Brain pericyte (primary cell): ENCODE measurements at regions not wholly inside any gene's neighbourhood (a gene's known extent, or its start where the extent isn't known, plus 50 kb on each side); places are given as distances from the start of the nearest gene placed in this dataset.

Experiments used
- DNase-seq: peaks from one replicate; pipeline ENCODE4 v3.0.0-alpha.2; 2012; ENCODE audit warnings: low read depth, low spot score

DNA sequence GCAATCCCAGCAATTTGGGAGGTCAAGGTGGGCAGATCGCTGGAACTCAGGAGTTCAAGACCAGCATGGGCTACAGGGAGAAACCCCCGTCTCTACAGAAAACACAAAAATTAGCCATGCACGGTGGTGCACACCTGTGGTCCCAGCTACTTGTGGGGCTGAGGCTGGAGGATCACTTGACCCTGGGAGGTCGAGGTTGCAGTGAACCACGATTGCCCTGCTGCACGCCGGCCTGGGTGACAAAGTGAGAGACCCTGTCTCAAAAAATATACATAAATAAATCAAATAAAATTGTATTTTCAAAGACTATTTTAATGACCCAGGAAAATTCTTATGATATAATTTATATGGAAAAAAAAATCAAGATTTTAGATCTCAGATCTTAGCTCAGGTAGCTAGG lies 191.5 kb downstream of the ZFP36L2 start:
- DNase-seq = no peak

DNA sequence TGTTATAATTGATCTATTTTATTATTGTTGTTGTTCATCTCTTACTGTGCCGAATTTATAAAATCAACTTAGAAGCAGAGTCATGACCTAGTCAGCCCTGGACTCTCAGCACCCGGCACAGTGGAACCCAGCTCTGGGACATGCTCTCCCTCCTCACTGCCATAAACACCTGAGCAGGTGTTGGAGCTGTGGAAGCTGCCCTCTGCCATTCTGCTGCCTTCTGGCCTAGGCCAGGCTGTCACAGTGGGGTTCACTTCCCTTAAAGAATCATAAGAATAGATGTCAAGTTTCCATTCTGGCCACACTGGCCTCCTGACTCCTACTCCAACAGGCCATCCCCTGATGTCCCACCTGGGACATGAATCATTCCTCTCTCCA lies 192.2 kb downstream of the ZFP36L2 start:
- DNase-seq = no peak

DNA sequence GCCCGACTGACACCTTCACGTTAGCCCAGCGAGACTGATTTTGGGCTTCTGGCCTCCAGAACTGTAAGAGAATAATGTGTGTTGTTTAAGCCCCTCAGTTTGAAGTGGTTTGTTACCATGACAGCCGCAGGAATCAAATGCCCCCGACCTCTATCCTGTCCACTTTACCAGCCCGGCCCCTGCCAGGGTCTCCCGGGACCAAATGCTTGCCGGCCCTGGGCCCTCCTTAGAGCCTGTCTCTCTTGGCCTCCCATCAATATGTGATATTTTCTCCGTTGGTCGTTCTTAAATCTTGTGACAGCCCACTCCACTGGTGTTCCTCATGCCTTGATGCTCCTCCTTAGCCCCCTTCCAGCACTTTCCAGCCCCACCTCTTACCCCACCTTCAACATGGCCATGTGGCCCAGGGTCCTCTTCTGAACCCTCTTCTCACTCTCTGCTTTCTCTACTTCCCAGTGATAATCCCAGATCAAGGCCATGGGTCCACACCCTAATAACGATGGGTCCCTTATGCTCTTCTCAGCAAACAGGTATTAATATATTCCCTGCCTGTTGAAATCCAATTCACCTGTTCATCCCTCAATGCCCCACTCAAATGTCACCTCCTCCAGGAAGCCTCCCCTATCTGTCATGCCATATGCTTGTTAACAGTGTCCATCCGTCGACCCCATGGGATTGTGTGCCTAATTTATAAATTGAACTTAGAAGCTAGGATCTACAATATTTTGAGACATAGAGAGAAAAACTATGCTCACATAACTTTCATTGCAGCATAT lies 192.8 kb downstream of the ZFP36L2 start:
- DNase-seq = no peak

DNA sequence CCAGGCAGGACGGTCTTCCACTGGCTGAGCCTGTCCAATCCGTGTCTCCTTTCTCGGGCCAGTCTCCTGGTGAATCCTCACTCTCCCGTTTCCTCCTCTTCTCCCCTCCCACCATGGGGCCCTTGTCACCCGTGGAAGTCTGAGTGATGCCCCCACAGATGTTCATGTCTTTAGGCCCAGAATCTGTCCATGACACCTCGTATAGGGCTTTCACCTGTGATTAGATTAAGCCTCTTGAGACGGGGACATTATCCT lies 193.5 kb downstream of the ZFP36L2 start:
- DNase-seq = no peak

DNA sequence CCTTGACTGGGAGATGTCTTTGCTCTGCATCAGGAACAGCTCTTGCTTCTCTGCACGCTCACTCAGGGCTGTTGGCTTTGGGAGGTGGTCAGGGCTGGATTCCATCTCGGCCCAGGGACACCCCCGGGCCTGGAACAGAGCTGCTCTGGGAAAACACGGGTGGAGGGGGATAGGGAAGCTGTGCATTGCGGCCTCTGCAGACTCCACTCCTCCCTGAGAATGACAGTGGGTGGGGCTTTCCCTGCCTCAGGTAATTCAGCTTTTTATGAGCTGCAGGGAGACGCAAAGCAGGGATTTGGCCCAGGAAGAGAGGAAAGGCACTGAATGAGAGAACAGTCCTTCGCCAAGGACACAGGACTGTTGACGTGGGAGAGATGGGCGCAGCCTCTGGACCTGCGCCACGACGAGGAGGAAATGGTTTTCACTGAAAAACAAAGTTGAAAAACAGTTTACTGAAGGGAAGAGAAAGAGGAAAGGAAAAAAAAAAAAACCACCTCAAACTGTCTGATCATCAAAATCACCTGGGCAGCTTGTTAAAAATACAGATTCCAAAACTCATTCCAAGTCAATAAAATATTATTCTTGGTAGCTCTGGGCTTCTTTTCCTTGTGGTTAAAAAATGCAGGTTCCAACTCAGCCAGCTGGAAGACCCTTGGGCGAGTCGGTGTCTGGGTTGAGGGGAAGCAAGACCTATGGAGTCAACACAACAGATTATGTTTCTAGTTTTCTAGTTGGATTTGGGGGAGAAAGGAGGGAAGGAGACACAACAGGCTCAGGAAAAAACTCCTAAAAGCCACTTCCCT lies 194.0 kb downstream of the ZFP36L2 start:
- DNase-seq = no peak

DNA sequence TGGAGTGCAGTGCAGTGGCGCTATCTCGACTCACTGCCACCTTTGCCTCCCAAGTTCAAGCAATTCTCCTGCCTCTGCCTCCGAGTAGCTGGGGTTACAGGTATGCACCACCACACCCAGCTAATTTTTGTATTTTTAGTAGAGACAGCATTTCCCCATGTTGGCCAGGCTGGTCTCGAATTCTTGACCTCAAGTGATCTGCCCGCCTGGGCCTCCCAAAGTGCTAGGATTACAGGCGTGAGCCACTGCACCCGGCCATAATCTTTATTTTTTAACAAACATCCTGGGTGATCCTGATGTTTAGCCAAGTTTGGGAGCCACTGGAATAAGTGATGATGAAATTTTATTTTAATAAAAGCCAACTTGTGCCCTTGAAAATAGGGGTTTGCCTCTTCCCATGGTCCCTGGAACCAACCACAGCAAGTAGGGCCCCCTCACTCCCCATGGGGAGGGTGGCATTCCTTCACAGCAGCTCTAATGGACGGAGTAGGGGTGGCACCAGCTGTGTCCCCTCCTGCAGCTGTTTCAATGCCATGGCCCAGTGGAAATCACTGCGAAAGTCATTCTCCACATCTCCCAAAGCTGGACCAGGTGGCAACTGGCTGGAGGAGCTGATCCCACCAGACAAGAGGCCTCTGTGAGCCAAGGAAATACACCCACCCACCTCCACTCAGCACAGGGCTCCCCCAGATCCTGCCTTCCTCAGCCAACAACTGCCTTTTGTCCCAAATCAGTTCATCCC lies 194.8 kb downstream of the ZFP36L2 start:
- DNase-seq = no peak

DNA sequence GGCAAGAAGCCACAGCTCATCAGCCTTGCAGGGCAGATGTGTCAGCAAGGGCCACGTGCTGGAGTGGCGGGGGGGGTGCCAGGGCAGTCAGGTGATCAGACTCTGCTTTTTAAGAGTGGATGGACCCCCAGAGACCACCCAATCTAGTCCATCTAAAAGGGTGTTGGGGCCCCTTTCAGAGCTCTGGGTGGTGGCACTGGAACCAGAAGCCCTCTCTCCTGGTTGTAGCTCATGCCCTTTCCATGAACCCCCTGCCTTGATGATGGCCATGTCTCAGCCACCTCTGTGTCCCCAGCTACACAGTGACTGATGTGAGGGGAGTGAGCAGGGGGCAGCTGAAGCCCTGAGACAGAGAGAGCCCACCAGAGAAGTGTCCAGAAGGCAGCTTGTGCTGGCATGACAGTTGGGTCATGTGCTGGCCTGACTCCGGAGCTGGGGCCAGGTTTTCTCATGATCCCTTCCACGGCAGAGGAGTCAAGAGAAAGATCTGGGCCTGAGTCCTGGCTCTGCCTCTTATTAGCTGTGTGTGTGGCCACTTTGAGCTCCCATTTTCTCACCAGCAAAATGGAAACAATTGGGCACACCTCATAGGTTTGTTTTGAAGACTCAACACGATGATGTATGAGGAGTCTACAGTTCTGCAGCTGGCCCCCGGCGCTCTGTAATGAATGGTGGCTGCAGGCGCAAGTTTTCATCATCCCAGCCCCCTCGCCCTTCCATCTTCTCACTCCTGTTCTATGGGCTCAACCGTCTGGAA lies 195.7 kb downstream of the ZFP36L2 start:
- DNase-seq = no peak

DNA sequence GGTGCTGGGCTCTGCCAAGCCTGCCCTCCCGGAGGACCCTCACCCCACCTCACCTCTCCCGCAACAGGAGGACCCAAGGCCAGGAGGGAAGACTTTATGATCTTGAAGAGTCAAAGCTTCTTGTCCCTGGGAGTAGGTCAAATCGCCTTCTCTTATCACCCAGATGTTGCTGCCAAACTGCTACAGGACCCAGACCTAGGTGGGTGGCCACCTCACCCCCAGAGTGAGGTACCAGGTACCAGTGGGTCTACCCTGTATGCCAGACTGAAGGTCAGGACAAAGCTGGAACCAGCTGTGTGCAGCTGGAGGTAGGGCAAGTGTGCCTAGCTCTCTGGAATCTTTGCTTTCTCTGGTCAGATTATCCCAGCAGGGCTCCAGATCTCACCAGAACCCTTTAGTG lies 197.2 kb downstream of the ZFP36L2 start:
- DNase-seq = no peak

DNA sequence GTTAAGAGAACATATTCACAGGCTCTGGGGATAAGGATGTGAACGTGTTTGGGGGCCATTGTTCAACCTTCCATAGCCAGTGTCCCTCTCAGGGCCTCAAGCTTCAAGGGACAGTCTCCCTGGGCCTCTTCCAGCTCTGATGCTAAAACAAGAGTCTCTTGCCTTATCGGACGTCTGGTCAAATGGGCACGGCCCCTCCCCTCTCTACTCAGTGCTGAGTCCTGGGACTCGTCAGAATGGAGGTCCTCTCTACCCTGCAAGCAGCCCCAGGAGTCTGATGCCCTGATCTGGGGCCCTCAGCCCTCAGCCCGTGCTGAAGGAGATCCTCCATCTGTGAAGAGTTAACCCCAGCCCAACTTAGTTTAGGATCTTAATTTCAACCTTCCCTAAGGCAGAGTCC lies 198.2 kb downstream of the ZFP36L2 start:
- no peak for DNase-seq

DNA sequence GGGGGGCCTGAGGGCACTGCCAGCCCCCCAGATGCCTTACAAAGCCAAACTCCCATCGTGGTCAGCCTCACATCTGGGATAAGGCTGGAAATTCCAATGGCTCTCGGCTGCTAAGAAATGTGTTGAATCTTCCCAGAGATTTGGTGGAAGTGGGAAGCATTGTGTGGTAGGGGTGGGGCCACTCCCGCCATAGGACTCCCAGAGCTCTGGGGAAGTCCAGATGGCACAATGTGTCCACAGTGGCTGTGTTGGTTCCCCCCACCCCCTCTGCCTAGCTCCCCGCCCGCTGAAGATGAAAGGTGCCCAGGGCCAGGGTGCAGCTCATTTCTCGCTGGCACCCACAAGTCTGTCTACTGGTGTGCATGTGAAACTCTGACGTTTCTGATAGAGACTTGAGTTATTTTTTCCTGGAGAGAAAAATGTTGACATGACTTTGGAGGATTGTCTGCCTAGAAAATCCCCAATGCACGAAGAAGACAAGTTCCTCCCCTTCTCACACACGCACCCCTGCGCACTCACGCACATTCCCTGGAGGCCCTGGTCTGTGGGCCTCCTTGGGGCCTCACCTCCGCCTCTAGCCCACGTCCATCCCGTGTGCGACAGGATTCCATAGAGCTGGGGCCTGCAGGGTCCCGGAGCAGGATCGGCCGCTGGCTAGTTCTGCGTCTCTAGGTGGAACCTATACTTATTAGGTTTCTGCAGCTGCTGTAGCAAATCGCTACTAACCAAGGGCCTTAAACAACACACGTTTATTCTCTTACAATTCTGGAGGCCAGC lies 199.1 kb downstream of the ZFP36L2 start:
- DNase-seq = no peak

DNA sequence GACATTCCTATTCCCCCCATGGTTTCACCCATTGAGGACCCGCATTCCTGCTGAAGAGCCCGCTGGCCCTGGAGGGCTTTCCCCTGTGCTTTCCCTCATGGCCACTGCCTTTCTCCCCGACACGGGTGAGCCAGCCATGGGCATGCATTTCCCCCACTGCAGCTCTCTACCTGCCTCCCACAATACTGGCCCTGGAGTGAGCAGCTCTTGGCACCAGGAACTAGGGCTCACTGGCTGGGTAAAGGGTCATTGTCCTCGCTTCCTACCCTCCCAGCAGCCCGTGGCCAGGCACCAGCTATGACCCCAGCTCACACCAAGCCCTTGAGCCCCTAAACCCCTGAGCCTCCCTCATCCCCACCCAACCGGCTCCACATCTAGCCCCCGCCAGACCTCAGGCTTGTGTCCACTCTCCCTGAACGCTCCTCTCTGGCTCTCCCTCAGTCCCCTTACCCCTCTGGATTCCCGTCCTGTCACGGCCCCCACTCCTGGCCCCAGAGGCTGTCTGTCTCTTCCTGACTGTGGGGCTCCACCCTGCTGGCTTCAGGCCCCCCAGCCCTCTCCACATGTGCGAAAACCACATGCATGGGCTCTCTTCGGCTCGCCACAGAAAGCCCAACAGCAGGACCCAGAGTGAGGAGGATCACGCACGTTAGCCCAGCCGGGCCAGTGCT lies 199.8 kb downstream of the ZFP36L2 start:
- DNase-seq = no peak

DNA sequence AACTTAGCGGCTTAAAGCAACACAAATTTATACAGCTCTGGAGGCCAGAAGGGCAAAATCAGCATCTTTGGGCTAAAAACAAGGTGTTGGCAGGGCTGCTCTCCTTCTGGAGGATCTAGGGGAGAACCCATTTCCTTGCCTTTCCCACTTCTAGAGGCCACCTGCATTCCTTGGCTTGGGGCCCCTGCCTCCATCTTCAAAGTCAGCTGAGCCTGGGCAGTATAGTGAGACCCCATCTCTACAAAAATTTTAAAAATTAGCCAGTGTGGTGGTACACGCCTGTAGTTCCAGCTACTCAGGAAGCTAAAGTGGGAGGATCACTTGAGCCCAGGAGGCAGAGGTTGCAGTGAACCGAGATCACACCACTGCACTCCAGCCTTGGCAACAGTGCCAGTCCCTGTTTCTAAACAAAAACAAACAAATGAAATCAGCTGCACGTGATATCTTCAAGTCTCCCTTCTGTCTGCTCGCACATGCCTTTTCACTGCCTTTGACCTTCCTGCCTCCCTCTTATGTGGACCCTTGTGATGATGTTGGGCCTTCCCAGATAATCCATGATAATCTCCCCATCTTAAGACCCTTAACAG lies 200.6 kb downstream of the ZFP36L2 start:
- no peak for DNase-seq

DNA sequence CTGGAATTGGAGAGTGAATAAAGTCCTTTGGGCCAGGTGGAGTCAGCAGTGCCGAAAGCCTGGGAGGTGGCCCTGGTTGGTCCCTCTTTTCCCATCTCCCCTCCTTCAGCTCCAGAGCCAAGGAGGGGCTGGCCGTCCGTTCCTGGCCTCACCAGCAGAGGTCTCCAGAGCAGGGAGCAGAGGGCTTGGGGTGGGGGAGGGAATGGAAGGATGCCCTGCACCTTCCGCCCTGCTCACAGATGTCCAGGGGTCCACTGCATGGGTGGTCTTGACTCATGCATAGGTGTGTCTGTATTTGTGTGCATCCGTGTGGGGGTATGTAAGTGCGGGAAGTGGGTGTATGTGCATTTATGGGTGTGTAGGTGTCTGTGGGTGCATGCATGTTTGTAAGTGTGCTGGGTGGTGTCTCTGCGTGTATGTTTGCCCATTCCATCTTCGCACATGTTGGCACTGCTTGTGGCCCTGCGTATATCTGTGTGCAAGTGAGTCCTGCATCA lies 201.8 kb downstream of the ZFP36L2 start:
- DNase-seq = no peak

DNA sequence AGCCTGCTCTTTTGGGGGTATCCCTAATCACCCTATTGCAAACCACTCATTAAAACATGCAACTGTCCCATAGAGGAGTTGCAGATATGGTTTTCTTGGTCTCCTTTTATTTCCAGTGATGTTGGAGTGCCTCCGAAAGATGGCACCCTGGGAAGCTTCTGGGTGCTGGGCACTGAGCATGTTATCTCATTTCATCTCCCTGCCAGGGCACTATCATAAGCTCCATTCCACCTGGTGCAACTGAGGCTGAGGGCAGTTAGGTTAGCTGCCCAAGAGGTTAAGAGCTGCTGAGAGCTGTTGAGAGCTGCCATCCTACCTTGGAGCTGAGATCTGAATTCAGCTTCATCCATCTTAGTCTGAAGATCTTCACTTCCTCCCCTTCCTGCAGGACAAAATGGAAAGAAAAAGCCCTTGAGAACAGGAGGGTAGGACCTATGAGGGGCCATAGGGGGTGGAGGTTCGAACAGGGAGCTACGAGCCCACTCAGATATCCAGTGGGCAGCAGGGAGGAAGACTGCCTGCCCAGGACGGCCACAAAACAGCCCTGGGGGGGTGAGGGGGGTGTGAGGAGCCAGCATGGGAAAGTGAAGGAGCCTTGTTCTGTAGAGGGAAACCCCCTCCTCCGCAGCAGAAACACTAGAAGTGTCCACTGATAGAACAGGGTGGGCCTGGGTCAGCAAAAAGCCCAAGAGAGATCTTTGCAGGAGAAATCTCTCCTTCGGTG lies 202.5 kb downstream of the ZFP36L2 start:
- DNase-seq = no peak

DNA sequence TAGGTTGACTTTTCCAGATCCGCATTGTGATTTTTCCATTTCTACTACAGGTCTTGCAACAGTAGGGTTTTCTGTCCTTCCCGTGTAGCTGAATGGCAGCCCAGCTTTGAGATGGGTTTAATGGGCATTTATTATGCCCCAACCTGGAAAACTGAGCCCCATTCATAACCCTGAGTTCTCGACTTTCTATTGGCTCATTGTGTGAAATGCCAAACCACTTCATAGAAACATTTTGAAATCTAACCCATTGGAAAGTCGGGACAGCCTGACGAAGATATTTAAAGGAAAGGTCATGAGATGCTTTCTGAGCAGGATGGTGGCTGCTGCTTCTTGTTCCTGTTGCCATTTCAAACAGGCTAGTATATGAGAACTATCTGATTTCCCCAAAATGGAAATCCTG lies 203.5 kb downstream of the ZFP36L2 start:
- no peak for DNase-seq

DNA sequence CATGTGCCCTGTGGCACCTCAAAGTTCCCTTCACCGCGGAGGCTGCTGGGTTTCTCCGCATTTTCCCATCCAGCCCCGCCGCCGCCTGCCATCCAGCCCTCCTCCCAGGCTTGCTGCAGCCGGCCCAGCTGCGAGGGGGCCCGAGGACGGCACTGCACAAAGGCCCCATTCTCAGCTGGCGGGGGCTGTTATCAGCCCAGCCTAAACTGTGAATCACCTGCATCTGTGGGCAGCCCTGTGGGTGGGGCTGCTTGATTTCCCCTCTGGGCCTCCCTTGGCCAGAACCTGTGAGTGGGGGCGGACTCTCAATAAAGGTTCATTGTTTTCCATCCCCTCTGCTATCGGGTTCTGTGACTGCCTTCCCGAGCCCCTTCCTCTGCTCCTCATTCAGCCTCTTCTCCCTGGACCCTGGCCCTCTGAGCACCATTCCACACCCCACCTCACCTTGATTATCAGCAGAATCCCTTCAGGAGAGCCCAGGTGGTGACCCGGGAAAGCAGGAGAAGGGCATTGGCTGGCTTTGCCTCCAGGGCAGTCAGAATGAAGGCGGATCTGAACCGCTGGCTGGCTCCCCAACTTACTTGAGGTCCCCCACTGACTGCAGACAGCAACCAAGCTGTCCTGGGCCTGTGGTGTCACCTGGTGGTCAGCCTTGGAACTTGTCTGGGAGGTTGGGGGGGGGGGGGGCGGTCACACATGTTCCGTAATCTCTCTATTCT lies 204.5 kb downstream of the ZFP36L2 start:
- no peak for DNase-seq

DNA sequence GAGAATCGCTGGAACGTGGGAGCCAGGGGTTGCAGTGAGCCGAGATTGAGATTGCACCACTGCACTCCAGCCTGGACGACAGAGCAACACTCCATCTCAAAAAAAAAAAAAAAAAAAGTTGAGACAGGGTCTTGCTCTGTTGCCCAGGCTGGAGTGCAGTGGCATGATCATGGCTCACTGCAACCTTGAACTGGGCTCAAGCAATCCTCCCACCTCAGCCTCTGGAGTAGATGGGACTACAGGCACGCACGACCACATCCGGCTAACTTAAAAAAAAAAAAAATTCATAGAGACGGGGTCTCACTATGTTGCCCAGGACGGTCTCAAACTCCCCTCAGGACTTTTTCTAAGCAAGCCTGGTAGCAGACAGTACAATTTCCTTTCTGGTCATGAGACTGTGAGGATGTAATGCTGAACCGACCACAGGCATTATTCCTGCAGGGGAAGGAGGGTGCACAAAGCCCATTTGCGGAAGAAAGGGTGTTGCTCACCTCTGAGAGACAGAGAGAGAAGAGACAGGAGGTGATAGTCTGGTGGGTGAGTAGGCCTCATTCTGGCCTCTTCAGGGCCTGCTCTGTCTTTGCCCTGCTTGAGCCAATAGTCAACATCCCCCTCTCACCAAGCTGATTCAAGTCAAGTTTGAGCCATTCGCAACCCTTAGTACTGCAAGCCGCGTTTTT lies 205.3 kb downstream of the ZFP36L2 start:
- no peak for DNase-seq

DNA sequence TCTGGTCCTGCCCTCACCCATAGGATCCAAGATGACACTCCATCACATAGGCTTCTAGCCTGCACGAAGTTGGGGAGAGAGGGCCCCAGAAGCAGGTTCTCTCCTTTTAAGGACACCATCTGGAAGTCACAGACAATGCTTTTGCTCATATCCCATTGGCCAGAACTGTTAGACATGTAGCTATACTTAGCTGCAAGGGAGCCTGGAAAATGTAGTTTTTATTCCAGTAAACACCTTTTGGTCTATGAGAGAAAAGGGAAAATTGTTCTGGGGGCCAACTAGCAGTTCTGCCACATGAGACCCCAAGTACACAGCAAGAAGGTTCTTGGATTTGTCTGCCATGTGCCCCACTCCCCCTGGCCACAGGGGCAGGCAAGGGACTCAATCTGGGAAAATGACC lies 206.1 kb downstream of the ZFP36L2 start:
- DNase-seq = no peak
